ENCODE measurements at regions not wholly inside any gene's neighbourhood (a gene's known extent, or its start where the extent isn't known, plus 50 kb on each side); places are given as distances from the start of the nearest gene placed in this dataset.

DNA sequence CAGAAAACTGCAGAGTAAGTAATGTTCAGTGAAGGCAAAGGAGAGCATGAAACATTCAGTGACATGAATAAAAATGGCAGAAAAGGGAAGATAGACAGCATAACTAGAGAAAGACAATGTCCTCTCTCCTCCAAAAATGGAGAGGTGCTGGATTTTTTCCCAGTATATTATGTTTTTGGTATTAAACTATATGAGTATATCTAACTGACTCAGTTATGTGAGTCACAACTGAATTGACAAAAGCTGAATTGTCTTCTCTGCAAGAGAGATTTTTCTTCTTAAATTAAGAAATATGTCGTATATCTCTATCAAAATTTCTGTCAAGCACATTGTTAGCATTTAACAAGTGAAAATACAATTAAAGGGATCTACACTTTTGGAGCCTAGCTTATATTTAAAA is 375.1 kb downstream of the CHSY3 start:
- TF ChIP-seq, protein P1, sequence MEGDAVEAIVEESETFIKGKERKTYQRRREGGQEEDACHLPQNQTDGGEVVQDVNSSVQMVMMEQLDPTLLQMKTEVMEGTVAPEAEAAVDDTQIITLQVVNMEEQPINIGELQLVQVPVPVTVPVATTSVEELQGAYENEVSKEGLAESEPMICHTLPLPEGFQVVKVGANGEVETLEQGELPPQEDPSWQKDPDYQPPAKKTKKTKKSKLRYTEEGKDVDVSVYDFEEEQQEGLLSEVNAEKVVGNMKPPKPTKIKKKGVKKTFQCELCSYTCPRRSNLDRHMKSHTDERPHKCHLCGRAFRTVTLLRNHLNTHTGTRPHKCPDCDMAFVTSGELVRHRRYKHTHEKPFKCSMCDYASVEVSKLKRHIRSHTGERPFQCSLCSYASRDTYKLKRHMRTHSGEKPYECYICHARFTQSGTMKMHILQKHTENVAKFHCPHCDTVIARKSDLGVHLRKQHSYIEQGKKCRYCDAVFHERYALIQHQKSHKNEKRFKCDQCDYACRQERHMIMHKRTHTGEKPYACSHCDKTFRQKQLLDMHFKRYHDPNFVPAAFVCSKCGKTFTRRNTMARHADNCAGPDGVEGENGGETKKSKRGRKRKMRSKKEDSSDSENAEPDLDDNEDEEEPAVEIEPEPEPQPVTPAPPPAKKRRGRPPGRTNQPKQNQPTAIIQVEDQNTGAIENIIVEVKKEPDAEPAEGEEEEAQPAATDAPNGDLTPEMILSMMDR (IDR thresholded peaks at IDR 0.05): no peak

DNA sequence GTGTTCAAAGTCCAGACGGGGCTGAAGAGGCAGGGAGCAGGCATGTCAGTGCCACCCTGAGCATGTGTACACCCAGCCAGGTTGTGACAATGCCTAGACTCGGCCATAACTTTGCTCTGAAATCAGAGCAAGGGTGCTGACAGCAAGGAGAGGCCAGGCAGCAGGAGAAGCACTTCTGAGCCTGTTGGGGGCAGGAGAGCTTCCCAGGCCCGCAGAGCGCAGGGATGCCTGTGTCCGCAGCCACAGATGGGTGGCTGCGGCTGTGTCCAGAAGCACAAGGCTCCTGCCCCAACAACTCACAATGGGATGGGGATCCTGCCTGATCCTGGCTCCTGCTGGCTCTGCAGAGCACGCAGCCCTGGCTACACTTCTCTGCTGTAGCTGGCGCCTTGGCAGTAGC is 373.9 kb downstream of the CHSY3 start:
- TF ChIP-seq, protein P1 (IDR thresholded peaks at IDR 0.05): no peak

GRCh38 chr5:130277522-130277921 is 373.3 kb downstream of the CHSY3 start:
- TF ChIP-seq, protein P1 (IDR thresholded peaks at IDR 0.05): no peak

DNA sequence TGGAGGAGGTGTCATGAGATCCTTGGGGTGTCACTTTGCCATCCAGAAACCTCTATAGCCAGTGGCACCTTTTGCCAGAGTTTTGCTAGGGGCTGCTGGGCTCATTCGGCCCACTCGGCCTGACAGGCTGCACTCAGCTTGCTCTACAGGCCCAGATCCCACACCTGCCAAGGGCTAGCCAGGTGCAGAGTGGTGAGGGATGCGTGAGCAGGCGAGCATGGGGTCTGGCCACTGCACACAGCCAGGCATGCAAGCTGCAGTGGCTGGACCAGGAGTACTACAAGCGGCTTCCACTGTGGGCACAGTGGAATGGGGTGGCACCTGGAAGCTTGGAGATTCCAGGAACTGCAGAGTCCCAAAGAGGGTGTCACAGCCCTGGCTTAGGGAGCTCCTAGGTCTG is 372.7 kb downstream of the CHSY3 start:
- TF ChIP-seq, protein P1 (IDR thresholded peaks at IDR 0.05): no peak

DNA sequence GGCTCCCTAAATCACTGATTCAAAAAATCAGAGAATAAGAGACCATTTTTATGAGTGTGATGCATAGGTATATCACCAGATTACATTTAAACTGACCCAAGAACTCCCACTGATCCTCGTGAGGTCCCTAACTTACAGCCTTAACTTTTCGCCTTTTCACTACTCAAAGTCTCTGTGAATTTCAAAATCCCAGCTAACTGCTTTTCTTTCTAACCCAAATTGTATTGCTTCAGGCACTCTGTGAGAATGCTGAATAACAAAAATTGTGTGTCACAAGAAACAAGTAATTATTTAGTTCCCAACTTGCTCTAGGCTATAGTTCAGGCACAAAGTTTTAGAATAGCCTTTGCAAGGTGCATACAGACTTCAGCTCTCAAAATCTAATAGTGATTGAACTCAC is 368.6 kb downstream of the CHSY3 start:
- TF ChIP-seq, protein P1 (IDR thresholded peaks at IDR 0.05): no peak

- TF ChIP-seq, protein P1 (IDR thresholded peaks at IDR 0.05): no peak
These were observed 366.5 kb downstream of the CHSY3 start for GRCh38 chr5:130270786-130271185.

- TF ChIP-seq, protein P1 (IDR thresholded peaks at IDR 0.05): no peak
These were observed 364.2 kb downstream of the CHSY3 start for GRCh38 chr5:130268489-130268888.

DNA sequence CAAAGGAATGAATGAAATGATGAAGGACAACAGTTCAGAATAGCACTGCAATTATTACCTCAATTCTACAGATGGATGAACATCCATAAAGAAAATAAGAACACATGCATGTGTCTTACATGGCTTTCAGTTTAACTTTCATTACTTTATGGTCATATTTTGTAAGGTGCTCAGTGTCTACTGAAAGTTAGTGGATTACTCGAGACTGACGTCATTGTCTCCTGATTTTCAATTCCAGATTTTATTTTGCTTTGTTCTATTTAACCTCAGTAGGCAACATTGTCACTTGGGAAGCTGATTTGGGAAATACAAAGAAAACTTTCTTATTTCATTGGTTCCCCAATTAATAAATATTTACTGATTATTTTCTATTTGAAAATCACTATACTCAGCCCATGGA is 363.7 kb downstream of the CHSY3 start:
- TF ChIP-seq, protein P1 (IDR thresholded peaks at IDR 0.05): no peak

Data from LNCAP (cell line).